OCI-LY7 (cell line): ENCODE measurements at regions not wholly inside any gene's neighbourhood (a gene's known extent, or its start where the extent isn't known, plus 50 kb on each side); places are given as distances from the start of the nearest gene placed in this dataset.

ENCODE experiments used
- BruUV-seq: library from RNA; stranded (reverse); fragments of 400-500 nt; replicated peaks from 2 replicates; lab custom pipeline; 2021; lab: Mats Ljungman, UMichigan
- CTCF ChIA-PET: fragments of 300-600 bp; sonication (Branson Sonifier 250); formaldehyde crosslinking; loops from one replicate; lab custom pipeline; 2022; ENCODE audit warnings: antibody characterized with exemption; ENCODE audit not compliant: unreplicated experiment; lab: Charles Lee
- POLR2A ChIA-PET: fragments of 300-600 bp; sonication (Branson Sonifier 250); formaldehyde crosslinking; loops from one replicate; lab custom pipeline; 2022; ENCODE audit warnings: antibody characterized with exemption; lab: Charles Lee
- DNase-seq: peaks from one replicate; pipeline ENCODE4 v3.0.0-alpha.2; 2015; ENCODE audit warnings: low spot score
- H2AFZ ChIP-seq: fragments of 200-600 bp; sonication (generic), shearing (Covaris generic); 2 replicates; pipeline ENCODE4 v1.6.1; 2014; ENCODE audit warnings: mild to moderate bottlenecking, antibody characterized with exemption, low read length, moderate library complexity
- H3K27ac ChIP-seq: fragments of 200-600 bp; sonication (generic); 2 replicates; pipeline ENCODE4 v1.5.1; 2014; ENCODE audit warnings: mixed run types, low read depth, mild to moderate bottlenecking, moderate library complexity, low read length, inconsistent platforms; ENCODE audit not compliant: poor library complexity, severe bottlenecking
- H3K36me3 ChIP-seq: fragments of 200-600 bp; sonication (generic); 2 replicates; pipeline ENCODE4 v1.6.1; 2014; ENCODE audit warnings: mild to moderate bottlenecking, antibody characterized with exemption, low read length, moderate library complexity, mixed read lengths; ENCODE audit not compliant: insufficient read depth
- H3K4me1 ChIP-seq: fragments of 200-600 bp; sonication (generic); 2 replicates; pipeline ENCODE4 v1.5.1; 2014; ENCODE audit warnings: mild to moderate bottlenecking, low read length; ENCODE audit not compliant: insufficient read depth, poor library complexity, severe bottlenecking
- H3K4me2 ChIP-seq: fragments of 200-600 bp; sonication (generic); 2 replicates; pipeline ENCODE4 v1.6.1; 2014; ENCODE audit warnings: mild to moderate bottlenecking, low read length
- H3K4me3 ChIP-seq: fragments of 200-600 bp; sonication (generic); 2 replicates; pipeline ENCODE4 v1.5.1; 2014; ENCODE audit warnings: mild to moderate bottlenecking, low read depth, low read length; ENCODE audit not compliant: poor library complexity, severe bottlenecking
- H3K79me2 ChIP-seq: fragments of 200-600 bp; sonication (generic); 2 replicates; pipeline ENCODE4 v1.6.1; 2016; ENCODE audit warnings: low read depth, mild to moderate bottlenecking, low read length, moderate library complexity, mixed read lengths; ENCODE audit not compliant: insufficient read depth
- H3K9me2 ChIP-seq: fragments of 200-600 bp; sonication (generic); 2 replicates; pipeline ENCODE4 v1.6.1; 2016; ENCODE audit warnings: mild to moderate bottlenecking, low read length, mixed read lengths; ENCODE audit not compliant: insufficient read depth
- H3K9me3 ChIP-seq: fragments of 200-600 bp; sonication (generic); 2 replicates; pipeline ENCODE4 v1.6.1; 2014; ENCODE audit warnings: mild to moderate bottlenecking, mixed run types, low read length, mixed read lengths
- H4K20me1 ChIP-seq: fragments of 200-600 bp; sonication (generic); 2 replicates; pipeline ENCODE4 v1.6.1; 2014; ENCODE audit warnings: mild to moderate bottlenecking, antibody characterized with exemption, low read length, moderate library complexity, mixed read lengths; ENCODE audit not compliant: insufficient read depth
- CTCF ChIP-seq: fragments of 200-600 bp; sonication (generic); conservative IDR thresholded peaks from 2 replicates; pipeline ENCODE4 v1.5.1; 2014; ENCODE audit warnings: mild to moderate bottlenecking, antibody characterized with exemption, low read length, moderate library complexity, mixed read lengths
- EZH2phosphoT487 ChIP-seq: fragments of 200-600 bp; sonication (generic); IDR thresholded peaks from 2 replicates; pipeline ENCODE4 v1.6.1; 2018; ENCODE audit warnings: low read depth, borderline replicate concordance, mild to moderate bottlenecking, mixed run types, antibody characterized with exemption, low read length, moderate library complexity, mixed read lengths
- intact Hi-C: fragments of 100-400 bp; cut with micrococcal nuclease; formaldehyde crosslinking; loops from one replicate; pipeline ENCODE4 v1.10.0; 2022; ENCODE audit not compliant: unreplicated experiment

GRCh38 chr12:111174251-111174960 lies 194.5 kb downstream of the PHETA1 start:
- H3K36me3 ChIP-seq: no peaks in the 10 kb centered on the region
- intact Hi-C loops: loop anchor here (1.0 to 5.0 kb wide), 3 partner anchors 150 to 282 kb away; no protein-coding TSS in a partner anchor
- no peaks in the 10 kb centered on the region for H3K9me2 ChIP-seq
- ChIA-PET CTCF (no interaction called here), POLR2A (no interaction called here)
- H3K4me1 ChIP-seq: peaks cover 8% of the 10 kb centered on the region
- H3K27ac ChIP-seq: no peak overlapping the region
- TF ChIP-seq CTCF (peak; percentile 74), EZH2phosphoT487 (no peak)
- no peaks in the 10 kb centered on the region for H3K9me3 ChIP-seq
- H3K79me2 ChIP-seq: no peaks in the 10 kb centered on the region
- peak; percentile 38 for DNase-seq
- no peak overlapping the region for H3K4me2 ChIP-seq
- H4K20me1 ChIP-seq: no peaks in the 10 kb centered on the region
- no peak overlapping the region for H2AFZ ChIP-seq
- H3K4me3 ChIP-seq: no peak overlapping the region
- BruUV-seq: no TSS peak

GRCh38 chr12:111173836-111174235 lies 195.1 kb downstream of the PHETA1 start:
- H3K9me3 ChIP-seq: no peaks in the 10 kb centered on the region
- POLR2A ChIA-PET: no interaction called here
- no peaks in the 10 kb centered on the region for H3K79me2 ChIP-seq
- no peak overlapping the region for H2AFZ ChIP-seq
- peaks cover 8% of the 10 kb centered on the region for H3K4me1 ChIP-seq
- no peaks in the 10 kb centered on the region for H3K36me3 ChIP-seq
- intact Hi-C loops: loop anchor here (1.0 to 5.0 kb wide), 3 partner anchors 150 to 282 kb away; no protein-coding TSS in a partner anchor
- H4K20me1 ChIP-seq: no peaks in the 10 kb centered on the region
- no peak overlapping the region for H3K4me2 ChIP-seq
- BruUV-seq: no TSS peak
- DNase-seq: no peak
- H3K4me3 ChIP-seq: no peak overlapping the region
- H3K9me2 ChIP-seq: no peaks in the 10 kb centered on the region
- CTCF ChIA-PET: no interaction called here
- TF ChIP-seq CTCF: no peak
- no peak for TF ChIP-seq EZH2phosphoT487
- H3K27ac ChIP-seq: no peak overlapping the region

GRCh38 chr12:111173391-111173790 lies 195.5 kb downstream of the PHETA1 start:
- no peaks in the 10 kb centered on the region for H3K9me2 ChIP-seq
- no peak overlapping the region for H2AFZ ChIP-seq
- BruUV-seq: no TSS peak
- H3K4me1 ChIP-seq: peaks cover 8% of the 10 kb centered on the region
- POLR2A ChIA-PET: interaction anchor here (1.7 kb wide), 1 partner anchor 15 kb away, joined by 4 read pairs; no protein-coding TSS in a partner anchor
- H4K20me1 ChIP-seq: no peaks in the 10 kb centered on the region
- H3K9me3 ChIP-seq: no peaks in the 10 kb centered on the region
- H3K36me3 ChIP-seq: no peaks in the 10 kb centered on the region
- H3K4me2 ChIP-seq: no peak overlapping the region
- H3K27ac ChIP-seq: no peak overlapping the region
- no peak for TF ChIP-seq EZH2phosphoT487
- no peak for TF ChIP-seq CTCF
- CTCF ChIA-PET: no interaction called here
- DNase-seq: no peak
- no peaks in the 10 kb centered on the region for H3K79me2 ChIP-seq
- H3K4me3 ChIP-seq: no peak overlapping the region
- intact Hi-C loops: loop anchor here (5.0 kb wide), 2 partner anchors 236 to 281 kb away; no protein-coding TSS in a partner anchor
